Dendritic cell treated with granulocyte-macrophage colony-stimulating factor and Interleukin-4, amounts not matched to agents 40 ng/mL and 50 ng/mL, for 4 days (primary cell): ENCODE measurements at regions not wholly inside any gene's neighbourhood (a gene's known extent, or its start where the extent isn't known, plus 50 kb on each side); places are given as distances from the start of the nearest gene placed in this dataset.
"Not testable (repeated sequence)": the region's sequence is repeated elsewhere in the genome, so short reads cannot be mapped to it uniquely, and the experiment has no call there.

ENCODE experiments used
- H3K27ac Mint-ChIP-seq: one replicate; pipeline ENCODE4 v1.8.0; 2022; ENCODE audit warnings: mild to moderate bottlenecking, mixed read lengths
- H3K27me3 Mint-ChIP-seq: one replicate; pipeline ENCODE4 v1.8.0; 2022; ENCODE audit warnings: mild to moderate bottlenecking, mixed read lengths
- H3K36me3 Mint-ChIP-seq: one replicate; pipeline ENCODE4 v1.8.0; 2022; ENCODE audit warnings: low read depth, mixed read lengths
- H3K4me1 Mint-ChIP-seq: one replicate; pipeline ENCODE4 v1.8.0; 2022; ENCODE audit warnings: low read depth, mixed read lengths
- H3K4me3 Mint-ChIP-seq: one replicate; pipeline ENCODE4 v1.8.0; 2022; ENCODE audit warnings: mild to moderate bottlenecking, moderate library complexity, mixed read lengths
- H3K9me3 Mint-ChIP-seq: one replicate; pipeline ENCODE4 v1.8.0; 2022; ENCODE audit warnings: mixed read lengths
- intact Hi-C: fragments of 100-400 bp; cut with micrococcal nuclease; formaldehyde crosslinking; loops from one replicate; pipeline ENCODE4 v1.15.0; 2022

DNA sequence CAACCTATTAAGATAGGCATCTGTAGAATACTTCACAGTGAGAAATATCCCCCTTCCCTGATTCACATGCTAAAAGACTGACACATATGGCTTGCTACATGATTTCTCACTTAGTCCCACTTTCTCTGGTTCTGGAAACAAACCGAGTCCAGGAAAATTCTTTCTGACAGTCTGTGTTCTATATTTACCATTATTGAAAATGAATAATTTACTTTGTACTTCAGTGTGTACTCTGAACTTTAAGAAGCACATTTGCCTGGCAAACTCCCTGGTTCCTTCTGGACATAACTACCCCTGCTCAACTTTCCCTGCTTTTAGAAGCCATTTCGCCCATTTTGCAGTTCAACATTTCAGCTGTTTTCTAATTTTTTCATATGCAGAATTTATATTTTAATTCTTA is 53.6 kb downstream of the APCS start:
- H3K27ac Mint-ChIP-seq = no peak overlapping the region
- H3K27me3 Mint-ChIP-seq = no peaks in the 10 kb centered on the region
- peaks cover 7% of the 10 kb centered on the region for H3K4me1 Mint-ChIP-seq
- intact Hi-C loops = no loop called here
- H3K4me3 Mint-ChIP-seq = no peak overlapping the region
- peaks cover 22% of the 10 kb centered on the region for H3K9me3 Mint-ChIP-seq
- H3K36me3 Mint-ChIP-seq = peaks cover 16% of the 10 kb centered on the region

DNA sequence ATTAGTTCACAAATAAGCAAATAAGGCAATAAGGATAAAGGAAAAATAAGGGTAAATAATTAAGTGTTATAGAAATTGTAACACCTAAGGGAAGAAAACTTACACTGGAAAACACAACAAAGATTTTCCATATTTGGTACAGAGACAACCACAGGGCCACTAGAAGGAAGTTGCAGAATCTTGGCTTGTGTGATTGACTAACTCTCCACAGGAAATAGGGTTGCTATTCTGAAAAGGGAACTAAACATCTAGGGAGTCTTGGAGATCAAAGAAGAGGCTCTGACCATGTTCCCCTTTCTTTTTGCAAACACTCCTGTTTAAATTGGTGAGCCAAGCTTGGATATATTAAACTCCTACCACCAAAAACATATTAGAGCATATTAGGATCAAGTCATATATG is 59.1 kb downstream of the APCS start:
- no peaks in the 10 kb centered on the region for H3K27me3 Mint-ChIP-seq
- peaks cover 32% of the 10 kb centered on the region for H3K9me3 Mint-ChIP-seq
- peak overlapping the region; percentile 86 for H3K27ac Mint-ChIP-seq

DNA sequence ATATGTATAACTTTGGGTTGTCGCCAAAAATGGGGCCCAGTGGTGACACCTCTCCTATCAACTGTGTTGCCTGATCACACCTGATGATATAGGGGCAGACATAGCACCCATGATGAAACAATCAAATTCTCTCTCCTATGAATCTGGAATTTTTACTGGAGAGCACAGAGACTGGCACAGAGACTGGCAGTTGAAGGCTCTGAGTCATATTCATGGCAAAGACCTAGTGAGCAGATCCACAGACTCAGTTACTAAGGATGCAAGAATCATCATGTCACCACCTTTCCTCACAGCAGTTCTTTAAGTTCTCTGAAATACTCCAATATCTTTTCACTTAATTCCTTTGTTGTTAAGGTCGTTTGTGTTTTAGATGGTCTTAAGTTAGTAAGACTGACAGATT is 60.0 kb downstream of the APCS start:
- Mint-ChIP-seq H3K36me3 (peaks cover 14% of the 10 kb centered on the region), H3K4me3 (no peak overlapping the region), H3K27me3 (no peaks in the 10 kb centered on the region), H3K4me1 (peaks cover 10% of the 10 kb centered on the region), H3K27ac (peak overlapping the region; percentile 86), H3K9me3 (peaks cover 29% of the 10 kb centered on the region)
- intact Hi-C loops = loop anchor here (2.0 kb wide), 1 partner anchor 15 kb away; no protein-coding TSS in a partner anchor

More for the DNA sequence above, 59.1 kb downstream of the APCS start:
- Mint-ChIP-seq H3K4me3 (no peak overlapping the region), H3K4me1 (peaks cover 10% of the 10 kb centered on the region), H3K36me3 (peaks cover 16% of the 10 kb centered on the region)
- intact Hi-C loops = loop anchor here (2.0 kb wide), 1 partner anchor 16 kb away; no protein-coding TSS in a partner anchor

DNA sequence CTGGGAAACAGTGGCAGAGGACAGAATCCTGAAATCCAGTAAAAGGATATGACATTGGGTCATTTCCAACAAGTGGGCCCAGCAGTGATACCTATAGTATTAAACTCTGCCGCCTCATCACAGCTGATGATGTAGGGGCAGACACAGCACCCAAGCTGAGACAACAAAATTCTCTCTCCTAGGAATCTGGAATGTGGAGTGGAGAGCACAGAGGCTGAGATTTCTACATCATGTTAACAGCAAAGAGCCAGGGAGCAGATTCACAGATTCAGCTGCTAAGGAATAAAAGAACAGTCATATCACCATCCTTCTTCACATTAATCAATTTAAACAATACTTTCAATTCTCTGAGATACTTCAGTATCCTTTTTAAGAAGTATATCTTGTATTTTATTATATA is 61.9 kb downstream of the CRP start:
- Mint-ChIP-seq H3K9me3 (peaks cover 10% of the 10 kb centered on the region), H3K36me3 (no peaks in the 10 kb centered on the region), H3K27me3 (no peaks in the 10 kb centered on the region), H3K4me1 (no peaks in the 10 kb centered on the region), H3K27ac (no peak overlapping the region), H3K4me3 (no peak overlapping the region)
- intact Hi-C loops = no loop called here

DNA sequence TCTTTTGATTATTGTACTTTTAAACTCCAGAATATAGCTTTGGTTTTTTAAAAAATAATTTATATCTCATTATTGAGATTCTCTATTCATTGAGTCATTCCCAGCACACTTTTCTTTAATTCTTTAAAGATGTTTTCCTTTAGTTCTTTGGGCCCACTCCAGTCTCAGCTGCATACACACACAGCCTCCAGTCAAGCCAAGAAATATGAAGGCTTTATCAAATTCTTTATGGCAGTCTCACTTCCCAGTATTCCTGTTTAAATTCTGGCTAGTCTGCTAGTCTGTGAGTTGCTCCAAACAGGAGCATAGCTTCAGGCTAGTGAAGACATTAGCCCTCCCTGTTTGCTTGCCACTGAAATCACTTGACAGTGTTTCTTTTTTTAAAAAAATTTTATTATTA is 61.2 kb downstream of the CRP start:
- peaks cover 10% of the 10 kb centered on the region for H3K9me3 Mint-ChIP-seq
- no peak overlapping the region for H3K4me3 Mint-ChIP-seq
- no peak overlapping the region for H3K27ac Mint-ChIP-seq
- H3K36me3 Mint-ChIP-seq = no peaks in the 10 kb centered on the region
- no peaks in the 10 kb centered on the region for H3K27me3 Mint-ChIP-seq
- intact Hi-C loops = no loop called here
- H3K4me1 Mint-ChIP-seq = no peaks in the 10 kb centered on the region

DNA sequence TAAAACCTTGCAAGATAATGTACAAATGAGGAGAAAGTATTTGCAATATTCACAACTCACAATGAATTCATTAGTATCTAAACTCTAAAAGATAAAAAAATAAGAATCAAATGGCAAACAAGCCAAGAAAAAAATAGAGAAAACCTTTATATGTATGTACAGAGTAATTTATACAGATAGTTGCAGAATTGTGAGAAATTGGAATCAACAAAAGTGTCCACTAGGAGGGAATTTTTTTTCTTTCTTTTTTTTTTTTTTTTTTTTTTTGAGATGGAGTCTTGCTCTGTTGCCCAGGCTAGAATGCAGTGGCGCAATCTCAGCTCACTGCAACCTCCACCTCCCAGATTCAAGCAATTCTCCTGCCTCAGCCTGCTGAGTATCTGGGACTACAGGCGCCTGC is 56.9 kb downstream of the CRP start:
- intact Hi-C loops, H3K27ac Mint-ChIP-seq, H3K4me3 Mint-ChIP-seq, H3K4me1 Mint-ChIP-seq, H3K27me3 Mint-ChIP-seq: not testable (repeated sequence)
- Mint-ChIP-seq H3K36me3 (peaks cover 14% of the 10 kb centered on the region), H3K9me3 (peaks cover 29% of the 10 kb centered on the region)
